H1 (cell line): ENCODE measurements at regions not wholly inside any gene's neighbourhood (a gene's known extent, or its start where the extent isn't known, plus 50 kb on each side); places are given as distances from the start of the nearest gene placed in this dataset.

Experiments used
- BRCA1 ChIP-seq: IDR thresholded peaks from 2 replicates; pipeline ENCODE4 v1.6.1; 2012; ENCODE audit warnings: low read depth, low read length, improper control_type of control experiment
- CEBPB ChIP-seq: IDR thresholded peaks from 2 replicates; pipeline ENCODE4 v1.6.1; 2012; ENCODE audit warnings: low read depth, low read length
- SRF ChIP-seq: IDR thresholded peaks from 2 replicates; pipeline ENCODE4 v1.6.1; 2011; ENCODE audit warnings: mild to moderate bottlenecking, low read depth, low read length, moderate library complexity

DNA sequence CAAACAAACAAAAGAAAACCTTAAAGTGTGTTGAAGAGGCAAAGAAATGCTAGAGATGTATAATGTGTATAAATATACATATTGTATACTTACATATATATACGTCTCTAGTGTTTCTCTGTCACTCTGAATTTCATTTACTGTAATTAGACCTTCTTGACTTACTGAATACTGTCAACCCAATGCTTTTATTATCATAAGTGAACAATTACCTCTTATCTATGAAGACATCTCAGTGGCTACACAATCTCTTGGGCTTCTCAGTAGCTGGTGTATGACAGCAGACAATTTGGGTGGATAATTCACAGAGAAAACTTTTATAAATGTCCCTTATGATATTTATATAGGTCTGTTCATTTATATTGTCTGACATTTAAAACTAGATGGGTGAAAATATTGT is 664.1 kb upstream of the ANO3 start (continued):
- TF ChIP-seq BRCA1, result no peak
- no peak for TF ChIP-seq CEBPB
- TF ChIP-seq SRF, result no peak
